Uterus (tissue), 2 donors: ENCODE measurements at regions not wholly inside any gene's neighbourhood (a gene's known extent, or its start where the extent isn't known, plus 50 kb on each side); places are given as distances from the start of the nearest gene placed in this dataset.

Experiments
- CTCF ChIP-seq, 4 experiments: fragments of 200-600 bp in 2 of 4; fragments of 450-650 bp in 2 of 4; sonication (generic) in 2 of 4; IDR thresholded peaks; one replicate each; pipeline ENCODE4 v1.5.1; 2016 to 2019; ENCODE audit warnings: antibody characterized with exemption in 4 of 4, mild to moderate bottlenecking in 2 of 4, moderate library complexity in 1 of 4
- POLR2A ChIP-seq, 2 donors: fragments of 450-650 bp; IDR thresholded peaks; one replicate each; pipeline ENCODE4 v1.6.1; 2016; ENCODE audit warnings: antibody characterized with exemption in 2 of 2, mild to moderate bottlenecking in 1 of 2, moderate library complexity in 1 of 2

- TF ChIP-seq POLR2A (IDR thresholded peaks at IDR 0.05) = no peak
- no peak for TF ChIP-seq CTCF (IDR thresholded peaks at IDR 0.05)
Measured at GRCh38 chr7:49486974-49487829, 286.2 kb upstream of the VWC2 start.
